ENCODE measurements at regions not wholly inside any gene's neighbourhood (a gene's known extent, or its start where the extent isn't known, plus 50 kb on each side); places are given as distances from the start of the nearest gene placed in this dataset.

DNA sequence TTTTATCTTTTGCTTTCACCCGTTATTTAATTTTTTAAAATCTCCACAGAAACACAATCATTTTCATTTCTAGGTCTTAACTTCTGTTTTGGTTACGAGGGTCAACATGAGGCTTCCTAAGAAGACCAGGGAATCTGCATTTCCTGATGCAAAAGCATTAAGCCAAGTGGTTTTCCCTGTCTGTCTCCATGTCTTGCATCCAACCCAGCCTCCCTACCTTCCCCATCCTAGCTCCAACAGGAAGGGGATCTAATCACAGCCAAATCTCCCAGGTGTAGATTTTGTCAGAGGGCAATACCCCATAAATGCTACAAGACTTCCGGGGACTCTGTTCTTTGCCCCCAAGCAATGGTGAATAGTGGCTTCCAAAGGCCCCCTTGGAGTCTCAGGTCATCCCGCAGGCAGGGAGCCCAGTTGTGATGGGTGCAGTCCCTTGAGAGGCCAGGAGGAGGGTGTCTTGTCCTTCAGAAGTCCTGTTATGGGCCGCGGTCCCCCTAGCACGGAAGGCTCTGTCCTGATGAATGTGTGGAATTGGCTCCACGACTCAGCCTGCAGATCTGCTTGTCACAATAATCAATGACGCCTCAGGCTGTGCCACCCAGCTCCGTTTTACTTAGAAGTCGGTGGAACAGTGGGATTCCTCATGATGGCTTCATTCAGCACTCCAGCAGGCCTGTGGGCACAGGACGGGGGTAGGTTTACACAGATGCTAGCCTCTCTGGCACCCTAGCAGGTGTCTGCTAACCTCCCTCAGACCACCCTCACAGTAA is 141.1 kb downstream of the RGS9 start:
- TF ChIP-seq, protein P1, sequence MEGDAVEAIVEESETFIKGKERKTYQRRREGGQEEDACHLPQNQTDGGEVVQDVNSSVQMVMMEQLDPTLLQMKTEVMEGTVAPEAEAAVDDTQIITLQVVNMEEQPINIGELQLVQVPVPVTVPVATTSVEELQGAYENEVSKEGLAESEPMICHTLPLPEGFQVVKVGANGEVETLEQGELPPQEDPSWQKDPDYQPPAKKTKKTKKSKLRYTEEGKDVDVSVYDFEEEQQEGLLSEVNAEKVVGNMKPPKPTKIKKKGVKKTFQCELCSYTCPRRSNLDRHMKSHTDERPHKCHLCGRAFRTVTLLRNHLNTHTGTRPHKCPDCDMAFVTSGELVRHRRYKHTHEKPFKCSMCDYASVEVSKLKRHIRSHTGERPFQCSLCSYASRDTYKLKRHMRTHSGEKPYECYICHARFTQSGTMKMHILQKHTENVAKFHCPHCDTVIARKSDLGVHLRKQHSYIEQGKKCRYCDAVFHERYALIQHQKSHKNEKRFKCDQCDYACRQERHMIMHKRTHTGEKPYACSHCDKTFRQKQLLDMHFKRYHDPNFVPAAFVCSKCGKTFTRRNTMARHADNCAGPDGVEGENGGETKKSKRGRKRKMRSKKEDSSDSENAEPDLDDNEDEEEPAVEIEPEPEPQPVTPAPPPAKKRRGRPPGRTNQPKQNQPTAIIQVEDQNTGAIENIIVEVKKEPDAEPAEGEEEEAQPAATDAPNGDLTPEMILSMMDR (conservative IDR thresholded peaks at IDR 0.05; ENCODE audit: low read depth, low read length), result peak; percentile 26
- Histone ChIP-seq H3K4me2 (no peak overlapping the region), H3K27me3 (ENCODE audit: insufficient read depth, low read depth) (no peaks in the 10 kb centered on the region), H3K36me3 (ENCODE audit: insufficient read depth) (no peaks in the 10 kb centered on the region), H3K4me3 (IDR thresholded peaks at IDR 0.05; ENCODE audit: insufficient read depth, low read depth, low read length) (no peak overlapping the region), H2AFZ (ENCODE audit: low read depth) (no peak overlapping the region), H3K9ac (no peak overlapping the region), H3K4me1 (ENCODE audit: low read depth, poor library complexity, severe bottlenecking) (no peaks in the 10 kb centered on the region), H3K79me2 (ENCODE audit: insufficient read depth, low read depth) (no peaks in the 10 kb centered on the region), H4K20me1 (ENCODE audit: insufficient read depth) (no peaks in the 10 kb centered on the region), H3K27ac (no peak overlapping the region)

DNA sequence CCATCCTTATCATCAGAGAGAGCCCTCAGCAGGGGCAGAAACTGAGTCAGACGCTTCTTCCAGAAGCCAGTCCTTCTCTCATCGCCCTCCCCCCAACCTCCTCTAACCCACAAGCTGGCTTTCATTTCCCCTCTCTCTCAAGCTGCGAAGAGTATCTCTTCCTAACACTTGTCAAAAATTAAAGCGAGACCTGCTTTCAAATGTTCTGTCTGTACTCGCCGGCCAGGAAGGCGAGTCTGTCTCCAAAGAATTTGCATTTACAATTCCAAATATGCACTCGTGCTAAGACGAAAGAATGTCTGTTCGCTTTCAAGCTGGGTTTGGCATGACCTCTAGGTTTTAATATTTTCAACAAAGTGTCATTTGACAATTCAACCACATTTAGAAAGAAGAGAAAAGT is 140.4 kb downstream of the RGS9 start:
- Histone ChIP-seq H3K4me2 (no peak overlapping the region), H3K79me2 (ENCODE audit: insufficient read depth, low read depth) (no peaks in the 10 kb centered on the region), H3K27ac (no peak overlapping the region), H3K36me3 (ENCODE audit: insufficient read depth) (no peaks in the 10 kb centered on the region), H3K9ac (no peak overlapping the region), H3K4me3 (IDR thresholded peaks at IDR 0.05; ENCODE audit: insufficient read depth, low read depth, low read length) (no peak overlapping the region), H3K4me1 (ENCODE audit: low read depth, poor library complexity, severe bottlenecking) (no peaks in the 10 kb centered on the region), H4K20me1 (ENCODE audit: insufficient read depth) (no peaks in the 10 kb centered on the region), H3K27me3 (ENCODE audit: insufficient read depth, low read depth) (no peaks in the 10 kb centered on the region), H2AFZ (ENCODE audit: low read depth) (no peak overlapping the region)
- TF ChIP-seq, protein P1 (conservative IDR thresholded peaks at IDR 0.05; ENCODE audit: low read depth, low read length), result no peak

Data from KMS-11 (cell line).